ENCODE measurements at regions not wholly inside any gene's neighbourhood (a gene's known extent, or its start where the extent isn't known, plus 50 kb on each side); places are given as distances from the start of the nearest gene placed in this dataset.

GRCh38 chr3:194933465-194933864 lies 247.8 kb downstream of the FAM43A start:
- Histone ChIP-seq H3K4me1 (ENCODE audit: control insufficient read depth in 1 of 2, low read depth in 2 of 2) (peaks cover 17 to 28% of the 10 kb centered on the region in 2 donors), H3K9me3 (no peaks in the 10 kb centered on the region), H3K4me3 (no peak overlapping the region), H3K27ac (no peak overlapping the region), H3K36me3 (no peaks in the 10 kb centered on the region), H3K27me3 (replicated peaks; ENCODE audit: insufficient read depth) (no peaks in the 10 kb centered on the region)
- TF ChIP-seq CTCF (IDR thresholded peaks at IDR 0.05): no peak
- no peak for DNase-seq (ENCODE audit: low spot score)
- no peak for ATAC-seq (ENCODE audit: insufficient number of reproducible peaks, low FRiP score, low read depth)

- Histone ChIP-seq H3K27ac (no peak overlapping the region), H3K4me3 (no peak overlapping the region), H3K9me3 (no peaks in the 10 kb centered on the region), H3K4me1 (ENCODE audit: control insufficient read depth in 1 of 2, low read depth in 2 of 2) (peaks cover 13 to 23% of the 10 kb centered on the region in 2 donors), H3K27me3 (replicated peaks; ENCODE audit: insufficient read depth) (no peaks in the 10 kb centered on the region), H3K36me3 (no peaks in the 10 kb centered on the region)
- no peak for DNase-seq (ENCODE audit: low spot score)
- TF ChIP-seq CTCF (IDR thresholded peaks at IDR 0.05): no peak
- ATAC-seq (ENCODE audit: insufficient number of reproducible peaks, low FRiP score, low read depth): no peak
These were observed 249.4 kb downstream of the FAM43A start for GRCh38 chr3:194935061-194935460.

- peaks cover 10 to 15% of the 10 kb centered on the region in 2 donors for H3K4me1 ChIP-seq (ENCODE audit: control insufficient read depth in 1 of 2, low read depth in 2 of 2)
- no peaks in the 10 kb centered on the region for H3K36me3 ChIP-seq
- no peaks in the 10 kb centered on the region for H3K9me3 ChIP-seq
- DNase-seq (ENCODE audit: low spot score) (no peak), ATAC-seq (ENCODE audit: insufficient number of reproducible peaks, low FRiP score, low read depth) (no peak)
- no peak for TF ChIP-seq CTCF (IDR thresholded peaks at IDR 0.05)
- no peak overlapping the region for H3K4me3 ChIP-seq
- H3K27ac ChIP-seq: no peak overlapping the region
- no peaks in the 10 kb centered on the region for H3K27me3 ChIP-seq (replicated peaks; ENCODE audit: insufficient read depth)
These were observed 250.2 kb downstream of the FAM43A start for GRCh38 chr3:194935632-194936470.

GRCh38 chr3:194936659-194937058 lies 251.0 kb downstream of the FAM43A start:
- Histone ChIP-seq H3K4me3 (no peak overlapping the region), H3K27ac (no peak overlapping the region), H3K4me1 (ENCODE audit: control insufficient read depth in 1 of 2, low read depth in 2 of 2) (peaks cover 3 to 8% of the 10 kb centered on the region in 2 donors), H3K9me3 (no peaks in the 10 kb centered on the region), H3K36me3 (no peaks in the 10 kb centered on the region), H3K27me3 (replicated peaks; ENCODE audit: insufficient read depth) (no peaks in the 10 kb centered on the region)
- ATAC-seq (ENCODE audit: insufficient number of reproducible peaks, low FRiP score, low read depth): no peak
- DNase-seq (ENCODE audit: low spot score): no peak
- no peak for TF ChIP-seq CTCF (IDR thresholded peaks at IDR 0.05)

GRCh38 chr3:194937144-194937543 lies 251.5 kb downstream of the FAM43A start:
- DNase-seq (ENCODE audit: low spot score): no peak
- no peaks in the 10 kb centered on the region for H3K27me3 ChIP-seq (replicated peaks; ENCODE audit: insufficient read depth)
- H3K9me3 ChIP-seq: no peaks in the 10 kb centered on the region
- ATAC-seq (ENCODE audit: insufficient number of reproducible peaks, low FRiP score, low read depth): no peak
- no peak overlapping the region for H3K4me3 ChIP-seq
- TF ChIP-seq CTCF (IDR thresholded peaks at IDR 0.05): no peak
- no peaks in the 10 kb centered on the region for H3K36me3 ChIP-seq
- no peak overlapping the region for H3K27ac ChIP-seq
- peaks cover 0 to 8% of the 10 kb centered on the region in 2 donors for H3K4me1 ChIP-seq (ENCODE audit: control insufficient read depth in 1 of 2, low read depth in 2 of 2)

Measured in thoracic aorta (tissue), 2 donors.